Inflammatory macrophage treated with lipopolysaccharide for 1 hour (primary cell): ENCODE measurements at regions not wholly inside any gene's neighbourhood (a gene's known extent, or its start where the extent isn't known, plus 50 kb on each side); places are given as distances from the start of the nearest gene placed in this dataset.
"Not testable (repeated sequence)": the region's sequence is repeated elsewhere in the genome, so short reads cannot be mapped to it uniquely, and the experiment has no call there.

Source experiments
- DNase-seq, 2 donors: peaks; one replicate each; pipeline ENCODE4 v3.0.0-alpha.2; 2020 to 2022

GRCh38 chr6:106766201-106766600, 136.8 kb downstream of the QRSL1 start:
- DNase-seq: no peak

- no peak for DNase-seq
These were observed 136.1 kb downstream of the QRSL1 start for GRCh38 chr6:106765496-106765895.

- DNase-seq: no peak
These were observed 135.1 kb downstream of the QRSL1 start for GRCh38 chr6:106764353-106764980.

GRCh38 chr6:106763361-106763760, 134.0 kb downstream of the QRSL1 start:
- DNase-seq: no peak

GRCh38 chr6:106761160-106761559, 131.8 kb downstream of the QRSL1 start:
- no peak for DNase-seq

- DNase-seq: no peak
These were observed 129.7 kb downstream of the QRSL1 start for GRCh38 chr6:106759112-106759511.

- DNase-seq: no peak
These were observed 128.5 kb downstream of the QRSL1 start for GRCh38 chr6:106757722-106758467.

- DNase-seq: no peak
These were observed 127.9 kb downstream of the QRSL1 start for GRCh38 chr6:106757267-106757666.

- no peak for DNase-seq
These were observed 124.8 kb downstream of the QRSL1 start for GRCh38 chr6:106754215-106754614.

- DNase-seq: no peak
These were observed 123.3 kb downstream of the QRSL1 start for GRCh38 chr6:106752641-106753040.

- no peak for DNase-seq
These were observed 122.3 kb downstream of the QRSL1 start for GRCh38 chr6:106751501-106752252.

GRCh38 chr6:106750946-106751345, 121.6 kb downstream of the QRSL1 start:
- DNase-seq: no peak

- no peak for DNase-seq
These were observed 121.0 kb downstream of the QRSL1 start for GRCh38 chr6:106750142-106750918.

GRCh38 chr6:106749609-106750008, 120.2 kb downstream of the QRSL1 start:
- DNase-seq: no peak

GRCh38 chr6:106748547-106749207, 119.3 kb downstream of the QRSL1 start:
- no peak for DNase-seq

- no peak for DNase-seq
These were observed 117.8 kb downstream of the QRSL1 start for GRCh38 chr6:106747139-106747538.

- no peak for DNase-seq
These were observed 117.3 kb downstream of the QRSL1 start for GRCh38 chr6:106746652-106747051.

GRCh38 chr6:106745824-106746582, 116.6 kb downstream of the QRSL1 start:
- no peak for DNase-seq

GRCh38 chr6:106745197-106745770, 115.9 kb downstream of the QRSL1 start:
- DNase-seq: no peak

- no peak for DNase-seq
These were observed 115.4 kb downstream of the QRSL1 start for GRCh38 chr6:106744781-106745180.

- DNase-seq: not testable (repeated sequence)
These were observed 114.7 kb downstream of the QRSL1 start for GRCh38 chr6:106744029-106744428.
